Spleen (tissue), 7 donors: ENCODE measurements at regions not wholly inside any gene's neighbourhood (a gene's known extent, or its start where the extent isn't known, plus 50 kb on each side); places are given as distances from the start of the nearest gene placed in this dataset.

Experiments
- CTCF ChIP-seq, 11 experiments: fragments of 200-600 bp in 7 of 11; fragments of 450-650 bp in 4 of 11; sonication (generic) in 4 of 11; IDR thresholded peaks in 8 of 11; conservative IDR thresholded peaks in 3 of 11; 1 replicate in 7 of 11; 2 replicates in 4 of 11; pipeline versions ENCODE4 v1.4.0 to v1.8.0; 2016 to 2021; ENCODE audit warnings: antibody characterized with exemption in 11 of 11, inconsistent platforms in 4 of 11, mild to moderate bottlenecking in 1 of 11
- POLR2A ChIP-seq, 3 donors: fragments of 450-650 bp; IDR thresholded peaks; one replicate each; pipeline ENCODE4 v1.5.1; 2017; ENCODE audit warnings: antibody characterized with exemption in 3 of 3, mild to moderate bottlenecking in 1 of 3
- POLR2AphosphoS5 ChIP-seq, 3 donors: sonication (generic); formaldehyde crosslinking; IDR thresholded peaks; one replicate each; pipeline ENCODE4 v1.5.1; 2017; ENCODE audit warnings: antibody characterized with exemption in 3 of 3
- donor health status: DM: no; HTN: no; CAD: no; lungs with moderate emphysema.
- donor health status: DM: no; HTN: no; CAD: no.
- donor health status: DM: no; HTN: no; CAD: no.

- no peak for TF ChIP-seq POLR2AphosphoS5 (IDR thresholded peaks at IDR 0.05)
- TF ChIP-seq CTCF (IDR thresholded peaks at IDR 0.05 in 8 of 11, conservative IDR thresholded peaks at IDR 0.05 in 3 of 11): no peak
- TF ChIP-seq POLR2A (IDR thresholded peaks at IDR 0.05): no peak
Measured at GRCh38 chr5:3361811-3362605, 233.6 kb upstream of the IRX1 start.
